SK-N-SH treated with all-trans-retinoic acid at 6 μM for 48 hours (cell line): ENCODE measurements at regions not wholly inside any gene's neighbourhood (a gene's known extent, or its start where the extent isn't known, plus 50 kb on each side); places are given as distances from the start of the nearest gene placed in this dataset.

ENCODE experiments used
- ATAC-seq: fragments of 200-7000 bp; cut with Tn5 transposase; 3 replicates; pipeline ENCODE4 v1.9.1; 2020; ENCODE audit warnings: mild to moderate bottlenecking, moderate library complexity
- ARNTL ChIP-seq: fragments of 450-650 bp; formaldehyde crosslinking; IDR thresholded peaks from 2 replicates; pipeline ENCODE4 v1.5.0; 2020; ENCODE audit warnings: low read depth, mild to moderate bottlenecking, moderate library complexity, borderline replicate concordance
- BACH2 ChIP-seq: fragments of 250-450 bp; sonication (Bioruptor Pico); IDR thresholded peaks from 2 replicates; pipeline ENCODE4 v1.9.0; 2021; ENCODE audit warnings: mild to moderate bottlenecking, borderline replicate concordance
- CSDC2 ChIP-seq: fragments of 250-450 bp; sonication (Bioruptor Pico); IDR thresholded peaks from 2 replicates; pipeline ENCODE4 v1.5.0; 2020; ENCODE audit warnings: mild to moderate bottlenecking, moderate library complexity
- ESRRG ChIP-seq: fragments of 250-450 bp; sonication (Bioruptor Pico); IDR thresholded peaks from 2 replicates; pipeline ENCODE4 v1.6.1; 2021; ENCODE audit warnings: mild to moderate bottlenecking
- GLIS3 ChIP-seq: fragments of 250-450 bp; sonication (Bioruptor Pico); IDR thresholded peaks from 2 replicates; pipeline ENCODE4 v1.5.0; 2020; ENCODE audit warnings: mild to moderate bottlenecking, moderate library complexity
- ISL1 ChIP-seq: fragments of 250-450 bp; sonication (Bioruptor Pico); IDR thresholded peaks from 2 replicates; pipeline ENCODE4 v2.1.2; 2022; ENCODE audit warnings: mild to moderate bottlenecking, moderate library complexity
- OSR1 ChIP-seq: fragments of 250-450 bp; sonication (Bioruptor Pico); IDR thresholded peaks from 2 replicates; pipeline ENCODE4 v1.8.0; 2022; ENCODE audit warnings: moderate library complexity, mild to moderate bottlenecking, inconsistent platforms
- SNAI2 ChIP-seq: fragments of 250-450 bp; sonication (Bioruptor Pico); IDR thresholded peaks from 2 replicates; pipeline ENCODE4 v1.5.0; 2020; ENCODE audit warnings: mild to moderate bottlenecking, moderate library complexity
- TCF4 ChIP-seq: fragments of 250-450 bp; sonication (Bioruptor Pico); IDR thresholded peaks from 2 replicates; pipeline ENCODE4 v1.8.0; 2021; ENCODE audit warnings: mild to moderate bottlenecking, moderate library complexity, borderline replicate concordance
- TOX ChIP-seq: fragments of 250-450 bp; sonication (Bioruptor Pico); IDR thresholded peaks from 2 replicates; pipeline ENCODE4 v1.8.0; 2021; ENCODE audit warnings: mild to moderate bottlenecking, moderate library complexity, borderline replicate concordance
- ZC3H10 ChIP-seq: fragments of 250-450 bp; sonication (Bioruptor Pico); IDR thresholded peaks from 2 replicates; pipeline ENCODE4 v1.5.1; 2021; ENCODE audit warnings: mild to moderate bottlenecking, moderate library complexity
- ZFP3 ChIP-seq: fragments of 250-450 bp; sonication (Bioruptor Pico); IDR thresholded peaks from 2 replicates; pipeline ENCODE4 v1.5.0; 2020; ENCODE audit warnings: mild to moderate bottlenecking, moderate library complexity
- ZFP30 ChIP-seq: fragments of 450-650 bp; formaldehyde crosslinking; IDR thresholded peaks from 2 replicates; pipeline ENCODE4 v1.5.0; 2022; ENCODE audit warnings: mild to moderate bottlenecking, moderate library complexity
- ZNF565 ChIP-seq: fragments of 450-650 bp; formaldehyde crosslinking; conservative IDR thresholded peaks from 2 replicates; pipeline ENCODE4 v1.5.0; 2020; ENCODE audit warnings: low read depth, mild to moderate bottlenecking, moderate library complexity
- ZNF70 ChIP-seq: fragments of 450-650 bp; formaldehyde crosslinking; IDR thresholded peaks from 2 replicates; pipeline ENCODE4 v1.5.0; 2020; ENCODE audit warnings: mild to moderate bottlenecking, moderate library complexity
- ZNF8 ChIP-seq: fragments of 450-650 bp; formaldehyde crosslinking; IDR thresholded peaks from 2 replicates; pipeline ENCODE4 v1.5.0; 2020; ENCODE audit warnings: mild to moderate bottlenecking, moderate library complexity
- TF ChIP-seq, protein P1 (sequence below): fragments of 250-450 bp; sonication (Bioruptor Pico); IDR thresholded peaks from 2 replicates; pipeline ENCODE4 v1.5.1; 2020; ENCODE audit warnings: low read depth, mild to moderate bottlenecking, moderate library complexity
- TF ChIP-seq, protein P2 (sequence below): fragments of 250-450 bp; sonication (Bioruptor Pico); IDR thresholded peaks from 2 replicates; pipeline ENCODE4 v1.8.0; 2021; ENCODE audit warnings: low read depth, mild to moderate bottlenecking, moderate library complexity, borderline replicate concordance
- TF ChIP-seq, protein P3 (sequence below): fragments of 250-450 bp; sonication (Bioruptor Pico); IDR thresholded peaks from 2 replicates; pipeline ENCODE4 v1.8.0; 2020; ENCODE audit warnings: mild to moderate bottlenecking, moderate library complexity, borderline replicate concordance
- TF ChIP-seq, protein P4 (sequence below): fragments of 250-450 bp; sonication (Bioruptor Pico); IDR thresholded peaks from 2 replicates; pipeline ENCODE4 v1.5.0; 2020; ENCODE audit warnings: mild to moderate bottlenecking, moderate library complexity
- TF ChIP-seq, protein P5 (sequence below): fragments of 250-450 bp; sonication (Bioruptor Pico); IDR thresholded peaks from 2 replicates; pipeline ENCODE4 v1.5.1; 2021; ENCODE audit warnings: mild to moderate bottlenecking, moderate library complexity

DNA sequence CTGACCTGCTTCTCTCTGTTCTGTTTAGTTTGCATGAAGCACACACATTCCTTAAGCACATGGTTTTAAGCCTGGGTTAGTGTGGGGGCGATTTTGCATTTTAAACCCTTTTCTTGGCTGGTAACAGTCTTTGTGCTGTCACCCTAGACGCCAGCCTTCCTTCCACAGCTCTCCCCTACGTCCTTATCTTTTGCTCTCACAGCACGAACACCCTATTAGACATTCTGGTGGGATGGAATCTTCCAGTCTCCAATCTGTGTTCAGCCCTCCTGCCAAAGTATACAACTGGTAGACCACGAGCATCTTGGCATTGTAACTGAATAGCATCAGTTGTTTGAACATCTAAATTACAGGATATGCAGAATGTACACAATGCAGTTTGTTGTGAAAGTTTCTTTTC, 316.9 kb upstream of the IRX2 start:
- TF ChIP-seq, protein P1, sequence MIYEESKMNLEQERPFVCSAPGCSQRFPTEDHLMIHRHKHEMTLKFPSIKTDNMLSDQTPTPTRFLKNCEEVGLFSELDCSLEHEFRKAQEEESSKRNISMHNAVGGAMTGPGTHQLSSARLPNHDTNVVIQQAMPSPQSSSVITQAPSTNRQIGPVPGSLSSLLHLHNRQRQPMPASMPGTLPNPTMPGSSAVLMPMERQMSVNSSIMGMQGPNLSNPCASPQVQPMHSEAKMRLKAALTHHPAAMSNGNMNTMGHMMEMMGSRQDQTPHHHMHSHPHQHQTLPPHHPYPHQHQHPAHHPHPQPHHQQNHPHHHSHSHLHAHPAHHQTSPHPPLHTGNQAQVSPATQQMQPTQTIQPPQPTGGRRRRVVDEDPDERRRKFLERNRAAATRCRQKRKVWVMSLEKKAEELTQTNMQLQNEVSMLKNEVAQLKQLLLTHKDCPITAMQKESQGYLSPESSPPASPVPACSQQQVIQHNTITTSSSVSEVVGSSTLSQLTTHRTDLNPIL (CRISPR knock-in tag): no peak
- TF ChIP-seq SNAI2 (no peak), ZC3H10 (CRISPR knock-in tag) (no peak), CSDC2 (CRISPR knock-in tag) (no peak), ESRRG (CRISPR knock-in tag) (no peak), ZNF70 (CRISPR knock-in tag) (no peak), BACH2 (CRISPR knock-in tag) (no peak), OSR1 (CRISPR knock-in tag) (no peak), ZFP30 (CRISPR knock-in tag) (no peak), ZNF565 (no peak), TCF4 (no peak), ZFP3 (no peak), TOX (CRISPR knock-in tag) (no peak), GLIS3 (CRISPR knock-in tag) (no peak), ZNF8 (CRISPR knock-in tag) (no peak), ARNTL (no peak)
- TF ChIP-seq, protein P2, sequence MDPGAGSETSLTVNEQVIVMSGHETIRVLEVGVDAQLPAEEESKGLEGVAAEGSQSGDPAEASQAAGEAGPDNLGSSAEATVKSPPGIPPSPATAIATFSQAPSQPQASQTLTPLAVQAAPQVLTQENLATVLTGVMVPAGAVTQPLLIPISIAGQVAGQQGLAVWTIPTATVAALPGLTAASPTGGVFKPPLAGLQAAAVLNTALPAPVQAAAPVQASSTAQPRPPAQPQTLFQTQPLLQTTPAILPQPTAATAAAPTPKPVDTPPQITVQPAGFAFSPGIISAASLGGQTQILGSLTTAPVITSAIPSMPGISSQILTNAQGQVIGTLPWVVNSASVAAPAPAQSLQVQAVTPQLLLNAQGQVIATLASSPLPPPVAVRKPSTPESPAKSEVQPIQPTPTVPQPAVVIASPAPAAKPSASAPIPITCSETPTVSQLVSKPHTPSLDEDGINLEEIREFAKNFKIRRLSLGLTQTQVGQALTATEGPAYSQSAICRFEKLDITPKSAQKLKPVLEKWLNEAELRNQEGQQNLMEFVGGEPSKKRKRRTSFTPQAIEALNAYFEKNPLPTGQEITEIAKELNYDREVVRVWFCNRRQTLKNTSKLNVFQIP (CRISPR knock-in tag): no peak
- TF ChIP-seq, protein P3, sequence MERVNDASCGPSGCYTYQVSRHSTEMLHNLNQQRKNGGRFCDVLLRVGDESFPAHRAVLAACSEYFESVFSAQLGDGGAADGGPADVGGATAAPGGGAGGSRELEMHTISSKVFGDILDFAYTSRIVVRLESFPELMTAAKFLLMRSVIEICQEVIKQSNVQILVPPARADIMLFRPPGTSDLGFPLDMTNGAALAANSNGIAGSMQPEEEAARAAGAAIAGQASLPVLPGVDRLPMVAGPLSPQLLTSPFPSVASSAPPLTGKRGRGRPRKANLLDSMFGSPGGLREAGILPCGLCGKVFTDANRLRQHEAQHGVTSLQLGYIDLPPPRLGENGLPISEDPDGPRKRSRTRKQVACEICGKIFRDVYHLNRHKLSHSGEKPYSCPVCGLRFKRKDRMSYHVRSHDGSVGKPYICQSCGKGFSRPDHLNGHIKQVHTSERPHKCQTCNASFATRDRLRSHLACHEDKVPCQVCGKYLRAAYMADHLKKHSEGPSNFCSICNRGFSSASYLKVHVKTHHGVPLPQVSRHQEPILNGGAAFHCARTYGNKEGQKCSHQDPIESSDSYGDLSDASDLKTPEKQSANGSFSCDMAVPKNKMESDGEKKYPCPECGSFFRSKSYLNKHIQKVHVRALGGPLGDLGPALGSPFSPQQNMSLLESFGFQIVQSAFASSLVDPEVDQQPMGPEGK (CRISPR knock-in tag): no peak
- TF ChIP-seq, protein P4, sequence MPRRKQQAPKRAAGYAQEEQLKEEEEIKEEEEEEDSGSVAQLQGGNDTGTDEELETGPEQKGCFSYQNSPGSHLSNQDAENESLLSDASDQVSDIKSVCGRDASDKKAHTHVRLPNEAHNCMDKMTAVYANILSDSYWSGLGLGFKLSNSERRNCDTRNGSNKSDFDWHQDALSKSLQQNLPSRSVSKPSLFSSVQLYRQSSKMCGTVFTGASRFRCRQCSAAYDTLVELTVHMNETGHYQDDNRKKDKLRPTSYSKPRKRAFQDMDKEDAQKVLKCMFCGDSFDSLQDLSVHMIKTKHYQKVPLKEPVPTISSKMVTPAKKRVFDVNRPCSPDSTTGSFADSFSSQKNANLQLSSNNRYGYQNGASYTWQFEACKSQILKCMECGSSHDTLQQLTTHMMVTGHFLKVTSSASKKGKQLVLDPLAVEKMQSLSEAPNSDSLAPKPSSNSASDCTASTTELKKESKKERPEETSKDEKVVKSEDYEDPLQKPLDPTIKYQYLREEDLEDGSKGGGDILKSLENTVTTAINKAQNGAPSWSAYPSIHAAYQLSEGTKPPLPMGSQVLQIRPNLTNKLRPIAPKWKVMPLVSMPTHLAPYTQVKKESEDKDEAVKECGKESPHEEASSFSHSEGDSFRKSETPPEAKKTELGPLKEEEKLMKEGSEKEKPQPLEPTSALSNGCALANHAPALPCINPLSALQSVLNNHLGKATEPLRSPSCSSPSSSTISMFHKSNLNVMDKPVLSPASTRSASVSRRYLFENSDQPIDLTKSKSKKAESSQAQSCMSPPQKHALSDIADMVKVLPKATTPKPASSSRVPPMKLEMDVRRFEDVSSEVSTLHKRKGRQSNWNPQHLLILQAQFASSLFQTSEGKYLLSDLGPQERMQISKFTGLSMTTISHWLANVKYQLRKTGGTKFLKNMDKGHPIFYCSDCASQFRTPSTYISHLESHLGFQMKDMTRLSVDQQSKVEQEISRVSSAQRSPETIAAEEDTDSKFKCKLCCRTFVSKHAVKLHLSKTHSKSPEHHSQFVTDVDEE (CRISPR knock-in tag): no peak
- TF ChIP-seq, all 23 proteins: peak for 0
- no peak for ATAC-seq

DNA sequence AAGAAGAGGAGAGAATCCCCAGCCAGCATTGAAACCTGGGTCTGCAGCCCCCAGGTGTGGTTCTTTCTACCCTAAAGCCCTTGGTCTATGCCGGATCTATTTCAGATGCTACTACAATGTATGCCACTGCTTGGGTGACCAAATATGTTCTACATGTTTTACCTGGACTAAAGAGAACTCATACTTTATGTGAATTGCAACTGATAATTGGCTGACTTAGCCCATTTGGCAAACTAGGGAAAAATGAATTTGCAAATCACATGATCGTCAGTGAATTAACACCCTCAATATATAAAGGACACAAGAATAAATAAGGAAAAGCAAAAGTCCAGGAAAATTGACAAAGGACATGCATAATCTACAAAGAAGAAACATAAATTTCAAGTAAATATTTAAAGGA, 308.8 kb upstream of the IRX2 start:
- no peak for TF ChIP-seq ESRRG (CRISPR knock-in tag)
- TF ChIP-seq ZC3H10 (CRISPR knock-in tag): no peak
- TF ChIP-seq ZFP3: no peak
- no peak for TF ChIP-seq ARNTL
- no peak for TF ChIP-seq GLIS3 (CRISPR knock-in tag)
- TF ChIP-seq TCF4: no peak
- TF ChIP-seq TOX (CRISPR knock-in tag): no peak
- TF ChIP-seq, protein P3 (CRISPR knock-in tag): no peak
- TF ChIP-seq, protein P5, sequence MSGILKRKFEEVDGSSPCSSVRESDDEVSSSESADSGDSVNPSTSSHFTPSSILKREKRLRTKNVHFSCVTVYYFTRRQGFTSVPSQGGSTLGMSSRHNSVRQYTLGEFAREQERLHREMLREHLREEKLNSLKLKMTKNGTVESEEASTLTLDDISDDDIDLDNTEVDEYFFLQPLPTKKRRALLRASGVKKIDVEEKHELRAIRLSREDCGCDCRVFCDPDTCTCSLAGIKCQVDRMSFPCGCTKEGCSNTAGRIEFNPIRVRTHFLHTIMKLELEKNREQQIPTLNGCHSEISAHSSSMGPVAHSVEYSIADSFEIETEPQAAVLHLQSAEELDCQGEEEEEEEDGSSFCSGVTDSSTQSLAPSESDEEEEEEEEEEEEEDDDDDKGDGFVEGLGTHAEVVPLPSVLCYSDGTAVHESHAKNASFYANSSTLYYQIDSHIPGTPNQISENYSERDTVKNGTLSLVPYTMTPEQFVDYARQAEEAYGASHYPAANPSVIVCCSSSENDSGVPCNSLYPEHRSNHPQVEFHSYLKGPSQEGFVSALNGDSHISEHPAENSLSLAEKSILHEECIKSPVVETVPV: no peak
- no peak for TF ChIP-seq OSR1 (CRISPR knock-in tag)
- TF ChIP-seq ZNF8 (CRISPR knock-in tag): no peak
- TF ChIP-seq, protein P4 (CRISPR knock-in tag): no peak
- no peak for TF ChIP-seq ISL1 (CRISPR knock-in tag)
- TF ChIP-seq, protein P1 (CRISPR knock-in tag): no peak
- no peak for TF ChIP-seq ZNF70 (CRISPR knock-in tag)
- TF ChIP-seq CSDC2 (CRISPR knock-in tag): no peak
- no peak for TF ChIP-seq SNAI2
- TF ChIP-seq, protein P2 (CRISPR knock-in tag): no peak
- TF ChIP-seq, all 23 proteins: peak for 0
- ATAC-seq: no peak
